Fibroblast of lung (primary cell): ENCODE measurements at regions not wholly inside any gene's neighbourhood (a gene's known extent, or its start where the extent isn't known, plus 50 kb on each side); places are given as distances from the start of the nearest gene placed in this dataset.

Experiments
- EZH2 ChIP-seq: IDR thresholded peaks from 2 replicates; pipeline ENCODE4 v1.5.1; 2012; ENCODE audit warnings: low read length, control low read depth, mild to moderate bottlenecking; ENCODE audit errors: missing control alignments
- TF ChIP-seq, protein P1 (sequence below), 2 donors: IDR thresholded peaks in 1 of 2; conservative IDR thresholded peaks in 1 of 2; 1 replicate in 1 of 2; 2 replicates in 1 of 2; pipeline ENCODE4 v1.5.1; 2011 to 2012; ENCODE audit warnings: low read length in 2 of 2, control low read depth in 1 of 2, inconsistent platforms in 1 of 2, low read depth in 1 of 2, mild to moderate bottlenecking in 1 of 2

GRCh38 chr14:22502551-22502950 lies 86.5 kb downstream of the DAD1 start:
- TF ChIP-seq, protein P1, sequence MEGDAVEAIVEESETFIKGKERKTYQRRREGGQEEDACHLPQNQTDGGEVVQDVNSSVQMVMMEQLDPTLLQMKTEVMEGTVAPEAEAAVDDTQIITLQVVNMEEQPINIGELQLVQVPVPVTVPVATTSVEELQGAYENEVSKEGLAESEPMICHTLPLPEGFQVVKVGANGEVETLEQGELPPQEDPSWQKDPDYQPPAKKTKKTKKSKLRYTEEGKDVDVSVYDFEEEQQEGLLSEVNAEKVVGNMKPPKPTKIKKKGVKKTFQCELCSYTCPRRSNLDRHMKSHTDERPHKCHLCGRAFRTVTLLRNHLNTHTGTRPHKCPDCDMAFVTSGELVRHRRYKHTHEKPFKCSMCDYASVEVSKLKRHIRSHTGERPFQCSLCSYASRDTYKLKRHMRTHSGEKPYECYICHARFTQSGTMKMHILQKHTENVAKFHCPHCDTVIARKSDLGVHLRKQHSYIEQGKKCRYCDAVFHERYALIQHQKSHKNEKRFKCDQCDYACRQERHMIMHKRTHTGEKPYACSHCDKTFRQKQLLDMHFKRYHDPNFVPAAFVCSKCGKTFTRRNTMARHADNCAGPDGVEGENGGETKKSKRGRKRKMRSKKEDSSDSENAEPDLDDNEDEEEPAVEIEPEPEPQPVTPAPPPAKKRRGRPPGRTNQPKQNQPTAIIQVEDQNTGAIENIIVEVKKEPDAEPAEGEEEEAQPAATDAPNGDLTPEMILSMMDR (conservative IDR thresholded peaks at IDR 0.05 in 1 of 2, IDR thresholded peaks at IDR 0.05 in 1 of 2; ENCODE audit: low read depth in 1 of 2, low read length in 2 of 2): no peak
- TF ChIP-seq EZH2: no peak
